Fibroblast of skin of left quadriceps (primary cell): ENCODE measurements at regions not wholly inside any gene's neighbourhood (a gene's known extent, or its start where the extent isn't known, plus 50 kb on each side); places are given as distances from the start of the nearest gene placed in this dataset.
A peak's percentile ranks its signal among the peaks of the same experiment; 100 is the strongest.
"Not testable (repeated sequence)": the region's sequence is repeated elsewhere in the genome, so short reads cannot be mapped to it uniquely, and the experiment has no call there.

Experiments used
- DNase-seq, 2 experiments: peaks; one replicate each; pipeline ENCODE4 v3.0.0-alpha.2; 2013; ENCODE audit warnings: low read depth in 2 of 2

GRCh38 chr1:187892683-187893039, 1063.9 kb downstream of the PLA2G4A start:
- no peak for DNase-seq

- no peak for DNase-seq
Observed at GRCh38 chr1:187893471-187893870, 1064.7 kb downstream of the PLA2G4A start.

- no peak for DNase-seq
Observed at GRCh38 chr1:187894349-187894748, 1065.6 kb downstream of the PLA2G4A start.

- DNase-seq: no peak
Observed at GRCh38 chr1:187903223-187903622, 1074.5 kb downstream of the PLA2G4A start.

GRCh38 chr1:187909382-187909781, 1080.6 kb downstream of the PLA2G4A start:
- DNase-seq: no peak

- no peak for DNase-seq
Observed at GRCh38 chr1:187911820-187912219, 1083.1 kb downstream of the PLA2G4A start.

GRCh38 chr1:187920976-187921375, 1092.2 kb downstream of the PLA2G4A start:
- no peak for DNase-seq

GRCh38 chr1:187921426-187921825, 1092.7 kb downstream of the PLA2G4A start:
- DNase-seq: no peak

- no peak for DNase-seq
Observed at GRCh38 chr1:187922255-187922654, 1093.5 kb downstream of the PLA2G4A start.

- DNase-seq: no peak
Observed at GRCh38 chr1:187924252-187924651, 1095.5 kb downstream of the PLA2G4A start.

GRCh38 chr1:187928288-187928687, 1099.5 kb downstream of the PLA2G4A start:
- DNase-seq: peak in 1 of 2 experiments; percentile 10

GRCh38 chr1:187928696-187929095, 1099.9 kb downstream of the PLA2G4A start:
- DNase-seq: no peak

GRCh38 chr1:187931776-187932175, 1103.0 kb downstream of the PLA2G4A start:
- DNase-seq: no peak

GRCh38 chr1:187933562-187934419, 1105.0 kb downstream of the PLA2G4A start:
- no peak for DNase-seq

- DNase-seq: no peak
Observed at GRCh38 chr1:187936667-187937066, 1107.9 kb downstream of the PLA2G4A start.

GRCh38 chr1:187938092-187938491, 1109.3 kb downstream of the PLA2G4A start:
- DNase-seq: no peak

GRCh38 chr1:187942986-187943385, 1114.2 kb downstream of the PLA2G4A start:
- no peak for DNase-seq

GRCh38 chr1:187943606-187944403, 1115.1 kb downstream of the PLA2G4A start:
- DNase-seq: no peak

GRCh38 chr1:187946661-187947060, 1117.9 kb downstream of the PLA2G4A start:
- not testable (repeated sequence) for DNase-seq

- DNase-seq: no peak
Observed at GRCh38 chr1:187947359-187947758, 1118.6 kb downstream of the PLA2G4A start.

GRCh38 chr1:187948170-187948794, 1119.5 kb downstream of the PLA2G4A start:
- DNase-seq: no peak

GRCh38 chr1:187949567-187949966, 1120.8 kb downstream of the PLA2G4A start:
- DNase-seq: no peak
